ENCODE measurements at regions not wholly inside any gene's neighbourhood (a gene's known extent, or its start where the extent isn't known, plus 50 kb on each side); places are given as distances from the start of the nearest gene placed in this dataset.

- CTCF ChIA-PET, result interaction anchor here (0.6 to 1.6 kb wide), 3 partner anchors 9 to 1722 kb away, joined by 3 to 7 read pairs (median 5); no protein-coding TSS in a partner anchor
- Histone ChIP-seq H3K4me3 (ENCODE audit: low read depth, low read length) (no peak overlapping the region), H3K9me3 (ENCODE audit: control insufficient read depth, insufficient read depth, low read depth, low read length) (no peaks in the 10 kb centered on the region), H3K4me1 (ENCODE audit: control insufficient read depth, insufficient read depth, low read length) (no peaks in the 10 kb centered on the region), H3K36me3 (ENCODE audit: control insufficient read depth in 2 of 2, insufficient read depth in 1 of 2, low read length in 2 of 2) (no peaks in the 10 kb centered on the region), H3K27ac (ENCODE audit: extremely low read depth, low read depth, low read length) (no peak overlapping the region)
- POLR2A ChIA-PET, result no interaction called here
- TF ChIP-seq EGR2 (tag by site-specific recombination; IDR thresholded peaks at IDR 0.05; ENCODE audit: low read depth) (no peak), ZNF48 (tag by site-specific recombination; IDR thresholded peaks at IDR 0.05) (no peak), ZNF596 (tag by site-specific recombination; IDR thresholded peaks at IDR 0.05) (no peak), ZNF571 (tag by site-specific recombination; IDR thresholded peaks at IDR 0.05) (no peak), ZNF175 (tag by site-specific recombination; IDR thresholded peaks at IDR 0.05) (no peak), ZNF211 (tag by site-specific recombination; IDR thresholded peaks at IDR 0.05; ENCODE audit: low read depth) (no peak), ZNF549 (tag by site-specific recombination; IDR thresholded peaks at IDR 0.05) (no peak), KLF1 (tag by site-specific recombination; IDR thresholded peaks at IDR 0.05) (no peak), TRIM28 (IDR thresholded peaks at IDR 0.05; ENCODE audit: borderline replicate concordance, low read length) (no peak), OVOL3 (tag by site-specific recombination; IDR thresholded peaks at IDR 0.05) (no peak)
- TF ChIP-seq, protein P1, sequence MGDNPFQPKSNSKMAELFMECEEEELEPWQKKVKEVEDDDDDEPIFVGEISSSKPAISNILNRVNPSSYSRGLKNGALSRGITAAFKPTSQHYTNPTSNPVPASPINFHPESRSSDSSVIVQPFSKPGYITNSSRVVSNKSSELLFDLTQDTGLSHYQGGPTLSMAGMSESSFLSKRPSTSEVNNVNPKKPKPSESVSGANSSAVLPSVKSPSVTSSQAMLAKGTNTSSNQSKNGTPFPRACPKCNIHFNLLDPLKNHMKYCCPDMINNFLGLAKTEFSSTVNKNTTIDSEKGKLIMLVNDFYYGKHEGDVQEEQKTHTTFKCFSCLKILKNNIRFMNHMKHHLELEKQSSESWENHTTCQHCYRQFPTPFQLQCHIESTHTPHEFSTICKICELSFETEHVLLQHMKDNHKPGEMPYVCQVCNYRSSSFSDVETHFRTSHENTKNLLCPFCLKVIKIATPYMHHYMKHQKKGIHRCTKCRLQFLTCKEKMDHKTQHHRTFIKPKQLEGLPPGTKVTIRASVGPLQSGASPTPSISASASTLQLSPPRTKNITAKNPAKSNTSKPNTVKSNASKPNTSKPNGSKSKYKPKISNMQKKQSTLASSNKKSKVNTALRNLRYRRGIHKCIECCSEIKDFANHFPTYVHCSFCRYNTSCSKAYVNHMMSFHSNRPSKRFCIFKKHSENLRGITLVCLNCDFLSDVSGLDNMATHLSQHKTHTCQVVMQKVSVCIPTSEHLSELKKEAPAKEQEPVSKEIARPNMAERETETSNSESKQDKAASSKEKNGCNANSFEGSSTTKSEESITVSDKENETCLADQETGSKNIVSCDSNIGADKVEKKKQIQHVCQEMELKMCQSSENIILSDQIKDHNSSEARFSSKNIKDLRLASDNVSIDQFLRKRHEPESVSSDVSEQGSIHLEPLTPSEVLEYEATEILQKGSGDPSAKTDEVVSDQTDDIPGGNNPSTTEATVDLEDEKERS (tag by site-specific recombination; IDR thresholded peaks at IDR 0.05), result no peak
These were observed 161.6 kb upstream of the NCK2 start for GRCh38 chr2:105582952-105583660.

GRCh38 chr2:105581555-105581944, 163.2 kb upstream of the NCK2 start:
- Histone ChIP-seq H3K9me3 (ENCODE audit: control insufficient read depth, insufficient read depth, low read depth, low read length) (no peaks in the 10 kb centered on the region), H3K36me3 (ENCODE audit: control insufficient read depth in 2 of 2, insufficient read depth in 1 of 2, low read length in 2 of 2) (no peaks in the 10 kb centered on the region), H3K4me1 (ENCODE audit: control insufficient read depth, insufficient read depth, low read length) (no peaks in the 10 kb centered on the region), H3K27ac (ENCODE audit: extremely low read depth, low read depth, low read length) (no peak overlapping the region), H3K4me3 (ENCODE audit: low read depth, low read length) (no peak overlapping the region)
- CTCF ChIA-PET, result interaction anchor here (0.9 kb wide), 1 partner anchor 34 kb away, joined by 3 read pairs; no protein-coding TSS in a partner anchor
- POLR2A ChIA-PET, result no interaction called here
- no peak for TF ChIP-seq ZNF571 (tag by site-specific recombination; IDR thresholded peaks at IDR 0.05)
- TF ChIP-seq, protein P2, sequence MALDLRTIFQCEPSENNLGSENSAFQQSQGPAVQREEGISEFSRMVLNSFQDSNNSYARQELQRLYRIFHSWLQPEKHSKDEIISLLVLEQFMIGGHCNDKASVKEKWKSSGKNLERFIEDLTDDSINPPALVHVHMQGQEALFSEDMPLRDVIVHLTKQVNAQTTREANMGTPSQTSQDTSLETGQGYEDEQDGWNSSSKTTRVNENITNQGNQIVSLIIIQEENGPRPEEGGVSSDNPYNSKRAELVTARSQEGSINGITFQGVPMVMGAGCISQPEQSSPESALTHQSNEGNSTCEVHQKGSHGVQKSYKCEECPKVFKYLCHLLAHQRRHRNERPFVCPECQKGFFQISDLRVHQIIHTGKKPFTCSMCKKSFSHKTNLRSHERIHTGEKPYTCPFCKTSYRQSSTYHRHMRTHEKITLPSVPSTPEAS (tag by site-specific recombination; IDR thresholded peaks at IDR 0.05), result no peak

- POLR2A ChIA-PET, result interaction anchor here (0.5 kb wide), 1 partner anchor 257 kb away, joined by 3 read pairs; no protein-coding TSS in a partner anchor
- Histone ChIP-seq H3K4me1 (ENCODE audit: control insufficient read depth, insufficient read depth, low read length) (no peaks in the 10 kb centered on the region), H3K9me3 (ENCODE audit: control insufficient read depth, insufficient read depth, low read depth, low read length) (no peaks in the 10 kb centered on the region), H3K27ac (ENCODE audit: extremely low read depth, low read depth, low read length) (no peak overlapping the region), H3K4me3 (ENCODE audit: low read depth, low read length) (no peak overlapping the region), H3K36me3 (ENCODE audit: control insufficient read depth in 2 of 2, insufficient read depth in 1 of 2, low read length in 2 of 2) (no peaks in the 10 kb centered on the region)
- CTCF ChIA-PET, result interaction anchor here (0.9 kb wide), 1 partner anchor 34 kb away, joined by 3 read pairs; no protein-coding TSS in a partner anchor
- TF ChIP-seq GLI4 (tag by site-specific recombination; IDR thresholded peaks at IDR 0.05) (no peak), ZNF423 (tag by site-specific recombination; IDR thresholded peaks at IDR 0.05) (no peak), ZNF600 (tag by site-specific recombination; IDR thresholded peaks at IDR 0.05) (no peak), ZBTB1 (tag by site-specific recombination; IDR thresholded peaks at IDR 0.05) (no peak), KLF16 (tag by site-specific recombination; IDR thresholded peaks at IDR 0.05) (no peak), ZNF239 (tag by site-specific recombination; IDR thresholded peaks at IDR 0.05) (no peak)
- TF ChIP-seq, protein P3, sequence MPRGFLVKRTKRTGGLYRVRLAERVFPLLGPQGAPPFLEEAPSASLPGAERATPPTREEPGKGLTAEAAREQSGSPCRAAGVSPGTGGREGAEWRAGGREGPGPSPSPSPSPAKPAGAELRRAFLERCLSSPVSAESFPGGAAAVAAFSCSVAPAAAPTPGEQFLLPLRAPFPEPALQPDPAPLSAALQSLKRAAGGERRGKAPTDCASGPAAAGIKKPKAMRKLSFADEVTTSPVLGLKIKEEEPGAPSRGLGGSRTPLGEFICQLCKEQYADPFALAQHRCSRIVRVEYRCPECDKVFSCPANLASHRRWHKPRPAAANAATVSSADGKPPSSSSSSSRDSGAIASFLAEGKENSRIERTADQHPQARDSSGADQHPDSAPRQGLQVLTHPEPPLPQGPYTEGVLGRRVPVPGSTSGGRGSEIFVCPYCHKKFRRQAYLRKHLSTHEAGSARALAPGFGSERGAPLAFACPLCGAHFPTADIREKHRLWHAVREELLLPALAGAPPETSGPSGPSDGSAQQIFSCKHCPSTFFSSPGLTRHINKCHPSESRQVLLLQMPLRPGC (tag by site-specific recombination; IDR thresholded peaks at IDR 0.05), result no peak
These were observed 163.7 kb upstream of the NCK2 start for GRCh38 chr2:105580870-105581554.
